Spleen (tissue), 11 donors: ENCODE measurements at regions not wholly inside any gene's neighbourhood (a gene's known extent, or its start where the extent isn't known, plus 50 kb on each side); places are given as distances from the start of the nearest gene placed in this dataset.
"Not testable (repeated sequence)": the region's sequence is repeated elsewhere in the genome, so short reads cannot be mapped to it uniquely, and the experiment has no call there.

Experiments used
- DNase-seq: peaks from one replicate; pipeline ENCODE4 v3.0.0-alpha.2; 2020
- H3K27ac ChIP-seq, 8 donors: fragments of 200-600 bp; sonication (generic) in 7 of 8; 1 replicate in 4 of 8; 2 replicates in 4 of 8; pipeline versions ENCODE4 v1.5.0 to v1.8.0; 2016 to 2021; ENCODE audit warnings: inconsistent platforms in 4 of 8, mild to moderate bottlenecking in 4 of 8, moderate library complexity in 1 of 8
- H3K27me3 ChIP-seq, 7 donors: fragments of 200-600 bp; sonication (generic) in 6 of 7; replicated peaks in 1 of 7; 1 replicate in 4 of 7; 2 replicates in 3 of 7; pipeline versions ENCODE4 v1.5.0 to v1.8.0; 2016 to 2021; ENCODE audit warnings: inconsistent platforms in 3 of 7, mild to moderate bottlenecking in 1 of 7
- H3K36me3 ChIP-seq, 6 donors: fragments of 200-600 bp; sonication (generic) in 5 of 6; 1 replicate in 4 of 6; 2 replicates in 2 of 6; pipeline versions ENCODE4 v1.5.0 to v1.8.0; 2016 to 2021; ENCODE audit warnings: inconsistent platforms in 2 of 6
- H3K4me1 ChIP-seq, 6 donors: fragments of 200-600 bp; sonication (generic) in 5 of 6; 1 replicate in 3 of 6; 2 replicates in 3 of 6; pipeline versions ENCODE4 v1.5.0 to v1.8.0; 2016 to 2021; ENCODE audit warnings: inconsistent platforms in 3 of 6
- H3K4me3 ChIP-seq, 8 donors: fragments of 200-600 bp; sonication (generic) in 7 of 8; 1 replicate in 4 of 8; 2 replicates in 4 of 8; pipeline versions ENCODE4 v1.5.0 to v1.8.0; 2016 to 2021; ENCODE audit warnings: inconsistent platforms in 4 of 8, mild to moderate bottlenecking in 4 of 8, moderate library complexity in 2 of 8
- H3K9me3 ChIP-seq, 8 donors: fragments of 200-600 bp; sonication (generic) in 7 of 8; 1 replicate in 4 of 8; 2 replicates in 4 of 8; pipeline versions ENCODE4 v1.5.0 to v1.8.0; 2016 to 2021; ENCODE audit warnings: inconsistent platforms in 4 of 8
- CTCF ChIP-seq, 11 experiments: fragments of 200-600 bp in 7 of 11; fragments of 450-650 bp in 4 of 11; sonication (generic) in 4 of 11; IDR thresholded peaks in 8 of 11; conservative IDR thresholded peaks in 3 of 11; 1 replicate in 7 of 11; 2 replicates in 4 of 11; pipeline versions ENCODE4 v1.4.0 to v1.8.0; 2016 to 2021; ENCODE audit warnings: antibody characterized with exemption in 11 of 11, inconsistent platforms in 4 of 11, mild to moderate bottlenecking in 1 of 11
- POLR2A ChIP-seq, 3 donors: fragments of 450-650 bp; IDR thresholded peaks; one replicate each; pipeline ENCODE4 v1.5.1; 2017; ENCODE audit warnings: antibody characterized with exemption in 3 of 3, mild to moderate bottlenecking in 1 of 3
- POLR2AphosphoS5 ChIP-seq, 3 donors: sonication (generic); formaldehyde crosslinking; IDR thresholded peaks; one replicate each; pipeline ENCODE4 v1.5.1; 2017; ENCODE audit warnings: antibody characterized with exemption in 3 of 3
- WGBS, 5 donors: extraction: QIAGEN DNeasy Blood & Tissue Kit in 3 of 5; methylation state at CpG; one replicate each; pipeline versions ENCODE4 v1.1.5 to v1.1.7; 2013 to 2018; 5-methylcytosine and 5-hydroxymethylcytosine counted together
- intact Hi-C: fragments of 100-400 bp; cut with DNase I; formaldehyde crosslinking; loops from one replicate; pipeline ENCODE4 v1.15.0; 2023; ENCODE audit warnings: low total_unique reads
- donor health status: healthy with polysubstance abuse.
- donor health status: DM: no; HTN: no; CAD: no; lungs with moderate emphysema.
- donor health status: DM: no; HTN: no; CAD: no.
- donor health status: Bipolar disorder and iron deficiency.
- donor health status: healthy.
- donor health status: DM: no; HTN: no; CAD: no.
- donor health status: DM: yes; HTN: yes; CAD: no.

- H3K27me3 ChIP-seq, intact Hi-C loops, H3K4me1 ChIP-seq, H3K27ac ChIP-seq, H3K9me3 ChIP-seq, H3K4me3 ChIP-seq: not testable (repeated sequence)
- DNase-seq = peak; percentile 73
- 5 to 21% (median 9%) methylated on average over 1 to 2 of the region's 2 CpGs for WGBS, 5 donors
- TF ChIP-seq CTCF (IDR thresholded peaks at IDR 0.05 in 8 of 11, conservative IDR thresholded peaks at IDR 0.05 in 3 of 11) = peak in 7 of 11 experiments; percentile 45 to 75 (median 63)
- H3K36me3 ChIP-seq = peaks cover 0 to 24% (median under 1%) of the 10 kb centered on the region in 6 donors
These were observed 129.6 kb downstream of the NBPF8 start for GRCh38 chr1:120544434-120544833.

GRCh38 chr1:120550335-120550734, 135.5 kb downstream of the NBPF8 start:
- H3K27ac ChIP-seq = not testable (repeated sequence)

GRCh38 chr1:120552190-120552589, 137.4 kb downstream of the NBPF8 start:
- H3K36me3 ChIP-seq = peaks cover 0 to 11% (median 2%) of the 10 kb centered on the region in 6 donors
- intact Hi-C loops = not testable (repeated sequence)

More at GRCh38 chr1:120550335-120550734, 135.5 kb downstream of the NBPF8 start:
- H3K27me3 ChIP-seq, DNase-seq, intact Hi-C loops, H3K4me1 ChIP-seq, H3K4me3 ChIP-seq, H3K9me3 ChIP-seq: not testable (repeated sequence)
- H3K36me3 ChIP-seq = peaks cover 0 to 18% (median 2%) of the 10 kb centered on the region in 6 donors
- 33 to 80% (median 60%) methylated on average over 1 of the region's 2 CpGs; no CpG with 5 or more reads in 2 of the 5 donors for WGBS, 5 donors

GRCh38 chr1:120557605-120558302, 142.9 kb downstream of the NBPF8 start:
- peak overlapping the region; percentile 14 to 70 (median 58) for H3K4me3 ChIP-seq
- H3K4me1 ChIP-seq, H3K36me3 ChIP-seq, H3K27me3 ChIP-seq, intact Hi-C loops, H3K9me3 ChIP-seq: not testable (repeated sequence)
- WGBS, 5 donors = 0 to 3% (median 1%) methylated on average over 2 to 16 of the region's 46 CpGs
- peak; percentile 54 for DNase-seq
- peak overlapping the region in 5 of 8 donors; percentile 68 to 83 (median 80) for H3K27ac ChIP-seq

More at GRCh38 chr1:120552190-120552589, 137.4 kb downstream of the NBPF8 start:
- not testable (repeated sequence) for H3K9me3 ChIP-seq, H3K4me3 ChIP-seq, H3K27ac ChIP-seq, H3K4me1 ChIP-seq, H3K27me3 ChIP-seq, DNase-seq

- Histone ChIP-seq H3K4me3 (peak overlapping the region; percentile 42 to 70 (median 58)), H3K27ac (peak overlapping the region in 6 of 8 donors; percentile 60 to 83 (median 80))
- H3K27me3 ChIP-seq, H3K36me3 ChIP-seq, intact Hi-C loops, H3K9me3 ChIP-seq, H3K4me1 ChIP-seq: not testable (repeated sequence)
- 0 to 1% (median 0%) methylated on average over 7 to 39 of the region's 72 CpGs; no CpG with 5 or more reads in 1 of the 5 donors for WGBS, 5 donors
- DNase-seq = peak; percentile 89
- TF ChIP-seq POLR2AphosphoS5 (IDR thresholded peaks at IDR 0.05) = peak; percentile 47 to 78 (median 73)
- TF ChIP-seq POLR2A (IDR thresholded peaks at IDR 0.05) = peak in 1 of 3 donors; percentile 24
- TF ChIP-seq CTCF (IDR thresholded peaks at IDR 0.05 in 8 of 11, conservative IDR thresholded peaks at IDR 0.05 in 3 of 11) = peak in 2 of 11 experiments; percentile 7 to 12
These were observed 143.6 kb downstream of the NBPF8 start for GRCh38 chr1:120558303-120559060.

- H3K4me3 ChIP-seq, H3K36me3 ChIP-seq, intact Hi-C loops, H3K27me3 ChIP-seq, H3K27ac ChIP-seq, H3K4me1 ChIP-seq, DNase-seq, H3K9me3 ChIP-seq: not testable (repeated sequence)
- 35 to 61% (median 44%) methylated on average over 3 of the region's 3 CpGs for WGBS, 5 donors
These were observed 146.9 kb downstream of the NBPF8 start for GRCh38 chr1:120561767-120562166.

GRCh38 chr1:120565396-120565795, 150.6 kb downstream of the NBPF8 start:
- H3K27ac ChIP-seq, H3K27me3 ChIP-seq, H3K36me3 ChIP-seq, H3K4me3 ChIP-seq, H3K9me3 ChIP-seq, DNase-seq, H3K4me1 ChIP-seq, intact Hi-C loops: not testable (repeated sequence)
- no CpG with 5 or more reads among the region's 1 CpG for WGBS, 5 donors

- DNase-seq, H3K27ac ChIP-seq, H3K36me3 ChIP-seq, H3K27me3 ChIP-seq, H3K4me3 ChIP-seq, H3K9me3 ChIP-seq, H3K4me1 ChIP-seq, intact Hi-C loops: not testable (repeated sequence)
- WGBS, 5 donors = no CpG with 5 or more reads among the region's 3 CpGs
These were observed 152.8 kb downstream of the NBPF8 start for GRCh38 chr1:120567620-120568019.

- H3K27me3 ChIP-seq, H3K4me1 ChIP-seq, intact Hi-C loops, H3K4me3 ChIP-seq, H3K9me3 ChIP-seq, DNase-seq, H3K27ac ChIP-seq, H3K36me3 ChIP-seq: not testable (repeated sequence)
- no CpG with 5 or more reads among the region's 1 CpG for WGBS, 5 donors
These were observed 148.5 kb upstream of the NBPF26 start for GRCh38 chr1:120575201-120575600.
